HepG2 (cell line): ENCODE measurements at regions not wholly inside any gene's neighbourhood (a gene's known extent, or its start where the extent isn't known, plus 50 kb on each side); places are given as distances from the start of the nearest gene placed in this dataset.

Experiments used
- ATAC-seq: fragments of 200-7000 bp; cut with Tn5 transposase; 3 replicates; pipeline ENCODE4 v1.9.1; 2020; ENCODE audit warnings: mild to moderate bottlenecking, moderate library complexity
- BruUV-seq: library from RNA; stranded (reverse); fragments of 400-500 nt; replicated peaks from 2 replicates; lab custom pipeline; 2021; lab: Mats Ljungman, UMichigan
- CTCF ChIA-PET: fragments of 300-600 bp; formaldehyde crosslinking; extraction: SDS; loops from one replicate; lab custom pipeline; 2021; ENCODE audit warnings: low total read pairs, inconsistent platforms, low intra/inter-chr PET ratio; lab: Yijun Ruan, JAX
- POLR2A ChIA-PET: fragments of 350-600 bp; sonication (Branson Sonifier 250); formaldehyde crosslinking; loops from one replicate; lab custom pipeline; 2020; ENCODE audit warnings: antibody characterized with exemption, inconsistent platforms; lab: Yijun Ruan, JAX
- DNase-seq: peaks from one replicate; pipeline ENCODE4 v3.0.0-alpha.2; 2015; ENCODE audit warnings: low spot score
- FAIRE-seq: peaks from 3 replicates; lab custom pipeline; 2011; peaks lifted over from hg19 to GRCh38; lab: Jason Lieb, UNC
- H2AFZ ChIP-seq: one replicate; pipeline ENCODE4 v1.6.1; 2011; ENCODE audit warnings: low read length, inconsistent platforms
- H3K27ac ChIP-seq: fragments of 300-600 bp; 3 replicates; pipeline ENCODE4 v1.8.0; 2011; ENCODE audit warnings: mixed run types, mild to moderate bottlenecking, mixed read lengths, low read length, inconsistent platforms; ENCODE audit not compliant: insufficient read depth; ENCODE audit errors: extremely low read length
- H3K27me3 ChIP-seq, 2 experiments: fragments of 200-600 bp in 1 of 2; 2 replicates in 1 of 2; 3 replicates in 1 of 2; pipeline versions ENCODE4 v1.6.0 to v1.8.0; 2011; ENCODE audit warnings: low read length in 2 of 2, mild to moderate bottlenecking in 2 of 2, moderate library complexity in 2 of 2, inconsistent platforms in 1 of 2; ENCODE audit not compliant: insufficient read depth in 2 of 2, control insufficient read depth in 1 of 2
- H3K36me3 ChIP-seq, 2 experiments: fragments of 200-600 bp in 1 of 2; replicated peaks in 1 of 2; 2 replicates in 1 of 2; 3 replicates in 1 of 2; pipeline versions ENCODE4 v1.5.1 to v1.8.0; 2011; ENCODE audit warnings: low read length in 2 of 2, inconsistent platforms in 1 of 2; ENCODE audit not compliant: insufficient read depth in 2 of 2, control insufficient read depth in 1 of 2
- H3K4me1 ChIP-seq: 2 replicates; pipeline ENCODE4 v1.5.1; 2012; ENCODE audit warnings: low read length, inconsistent platforms; ENCODE audit not compliant: insufficient read depth
- H3K4me2 ChIP-seq: 2 replicates; pipeline ENCODE4 v1.6.0; 2011; ENCODE audit warnings: low read depth, low read length, inconsistent platforms
- H3K4me3 ChIP-seq, 3 experiments: fragments of 200-600 bp in 1 of 3; sonication (generic), shearing (Covaris generic) in 1 of 3; replicated peaks in 1 of 3; 2 replicates each; pipeline ENCODE4 v1.5.1; 2011 to 2016; ENCODE audit warnings: low read length in 3 of 3, inconsistent platforms in 2 of 3, low read depth in 2 of 3, mild to moderate bottlenecking in 2 of 3, control low read depth in 1 of 3, mixed read lengths in 1 of 3; ENCODE audit not compliant: insufficient read depth in 1 of 3
- H3K79me2 ChIP-seq: one replicate; pipeline ENCODE4 v1.6.1; 2011; ENCODE audit warnings: low read length, inconsistent platforms; ENCODE audit not compliant: insufficient read depth
- H3K9ac ChIP-seq: 2 replicates; pipeline ENCODE4 v1.6.0; 2011; ENCODE audit warnings: mild to moderate bottlenecking, low read depth, low read length, inconsistent platforms; ENCODE audit not compliant: insufficient read depth
- H3K9me3 ChIP-seq: 2 replicates; pipeline ENCODE4 v1.5.1; 2012; ENCODE audit warnings: mild to moderate bottlenecking, low read length
- H4K20me1 ChIP-seq: 2 replicates; pipeline ENCODE4 v1.6.0; 2011; ENCODE audit warnings: inconsistent platforms, mild to moderate bottlenecking, low read length, moderate library complexity; ENCODE audit not compliant: insufficient read depth
- BCL6 ChIP-seq: IDR thresholded peaks from 2 replicates; pipeline ENCODE4 v1.6.1; 2016; ENCODE audit warnings: missing genetic modification reagents, missing compliant biosample characterization
- HIVEP1 ChIP-seq: sonication (generic); formaldehyde crosslinking; IDR thresholded peaks from 2 replicates; pipeline ENCODE4 v1.4.0; 2020; ENCODE audit warnings: mild to moderate bottlenecking, missing genetic modification reagents
- NFYC ChIP-seq: IDR thresholded peaks from 2 replicates; pipeline ENCODE4 v1.6.1; 2016; ENCODE audit warnings: missing genetic modification reagents, missing compliant biosample characterization
- PBX2 ChIP-seq: IDR thresholded peaks from 2 replicates; pipeline ENCODE4 v1.6.1; 2016; ENCODE audit warnings: control low read depth
- PCBP2 ChIP-seq: fragments of 200-400 bp; formaldehyde crosslinking; optimal IDR thresholded peaks from 2 replicates; pipeline ENCODE3; 2018; ENCODE audit warnings: low read length, low read depth; ENCODE audit not compliant: poor library complexity, severe bottlenecking
- TOE1 ChIP-seq: sonication (generic); formaldehyde crosslinking; IDR thresholded peaks from 2 replicates; pipeline ENCODE4 v1.4.0; 2020; ENCODE audit warnings: mild to moderate bottlenecking, missing genetic modification reagents
- XBP1 ChIP-seq: sonication (generic); formaldehyde crosslinking; IDR thresholded peaks from 2 replicates; pipeline ENCODE4 v1.5.0; 2020; ENCODE audit warnings: missing genetic modification reagents
- ZNF205 ChIP-seq: IDR thresholded peaks from 2 replicates; pipeline ENCODE4 v1.6.1; 2018; ENCODE audit warnings: missing biosample characterization, missing genetic modification reagents
- ZNF224 ChIP-seq: sonication (generic); formaldehyde crosslinking; IDR thresholded peaks from 2 replicates; pipeline ENCODE4 v1.5.0; 2020; ENCODE audit warnings: mild to moderate bottlenecking, missing genetic modification reagents
- ZNF343 ChIP-seq: sonication (generic); formaldehyde crosslinking; IDR thresholded peaks from 2 replicates; pipeline ENCODE4 v1.4.0; 2020; ENCODE audit warnings: mild to moderate bottlenecking, missing genetic modification reagents
- ZNF382 ChIP-seq: sonication (generic); formaldehyde crosslinking; IDR thresholded peaks from 2 replicates; pipeline ENCODE4 v1.5.0; 2020; ENCODE audit warnings: missing genetic modification reagents, mild to moderate bottlenecking, borderline replicate concordance
- ZNF552 ChIP-seq: sonication (generic); formaldehyde crosslinking; IDR thresholded peaks from 2 replicates; pipeline ENCODE4 v1.9.0; 2022; ENCODE audit warnings: missing genetic modification reagents, mild to moderate bottlenecking, borderline replicate concordance
- WGBS: methylation state at CpG from one replicate; pipeline ENCODE4 v1.1.6; 2017; ENCODE audit warnings: low lambda C conversion rate; 5-methylcytosine and 5-hydroxymethylcytosine counted together
- in situ Hi-C: cut with HindIII; loops from 2 replicates; pipeline ENCODE4 v1.10.0; 2017; ENCODE audit warnings: low pct_unique_long_range_greater_than_20kb; ENCODE audit not compliant: extremely low pct_ligation_motif_present
- intact Hi-C: fragments of 100-400 bp; cut with micrococcal nuclease; formaldehyde crosslinking; loops from one replicate; pipeline ENCODE4 v1.10.0; 2022; ENCODE audit not compliant: unreplicated experiment
- TF ChIP-seq, protein P1 (sequence below), 2 experiments: fragments of 450-650 bp in 1 of 2; sonication (generic) in 1 of 2; formaldehyde crosslinking in 1 of 2; IDR thresholded peaks; 2 replicates each; pipeline versions ENCODE4 v1.6.1 to v1.8.0; 2016 to 2022; ENCODE audit warnings: antibody characterized with exemption in 1 of 2, mild to moderate bottlenecking in 1 of 2, missing genetic modification reagents in 1 of 2
- TF ChIP-seq, protein P2 (sequence below): sonication (generic); formaldehyde crosslinking; IDR thresholded peaks from 2 replicates; pipeline ENCODE4 v1.8.1; 2023; ENCODE audit warnings: mild to moderate bottlenecking, inconsistent platforms, moderate library complexity, missing genetic modification reagents, borderline replicate concordance
- TF ChIP-seq, protein P3 (sequence below): sonication (generic); formaldehyde crosslinking; IDR thresholded peaks from 2 replicates; pipeline ENCODE4 v1.4.0; 2020; ENCODE audit warnings: mild to moderate bottlenecking, missing genetic modification reagents

- Histone ChIP-seq H4K20me1 (no peaks in the 10 kb centered on the region), H3K4me1 (no peaks in the 10 kb centered on the region), H3K79me2 (no peaks in the 10 kb centered on the region), H2AFZ (no peak overlapping the region), H3K4me3 (no peak overlapping the region), H3K27me3 (no peaks in the 10 kb centered on the region), H3K36me3 (no peaks in the 10 kb centered on the region), H3K9me3 (no peaks in the 10 kb centered on the region), H3K27ac (no peak overlapping the region), H3K4me2 (no peak overlapping the region), H3K9ac (no peak overlapping the region)
- no peak for FAIRE-seq
- no TSS peak for BruUV-seq
- in situ Hi-C loops, result loop anchor here (10.0 kb wide), 1 partner anchor 59 kb away; no protein-coding TSS in a partner anchor
- no peak for ATAC-seq
- intact Hi-C loops, result no loop called here
- CTCF ChIA-PET, result no interaction called here
- DNase-seq, result no peak
- POLR2A ChIA-PET, result no interaction called here
- WGBS, result 25% methylated on average over 3 of the region's 3 CpGs
- TF ChIP-seq ZNF343 (CRISPR knock-in tag) (no peak), ZNF205 (CRISPR knock-in tag) (no peak), ZNF382 (no peak), XBP1 (CRISPR knock-in tag) (no peak), ZNF552 (no peak), TOE1 (CRISPR knock-in tag) (no peak), PCBP2 (no peak), HIVEP1 (no peak), ZNF224 (CRISPR knock-in tag) (no peak), NFYC (CRISPR knock-in tag) (no peak), PBX2 (CRISPR knock-in tag) (no peak), BCL6 (CRISPR knock-in tag) (no peak)
- TF ChIP-seq, protein P1, sequence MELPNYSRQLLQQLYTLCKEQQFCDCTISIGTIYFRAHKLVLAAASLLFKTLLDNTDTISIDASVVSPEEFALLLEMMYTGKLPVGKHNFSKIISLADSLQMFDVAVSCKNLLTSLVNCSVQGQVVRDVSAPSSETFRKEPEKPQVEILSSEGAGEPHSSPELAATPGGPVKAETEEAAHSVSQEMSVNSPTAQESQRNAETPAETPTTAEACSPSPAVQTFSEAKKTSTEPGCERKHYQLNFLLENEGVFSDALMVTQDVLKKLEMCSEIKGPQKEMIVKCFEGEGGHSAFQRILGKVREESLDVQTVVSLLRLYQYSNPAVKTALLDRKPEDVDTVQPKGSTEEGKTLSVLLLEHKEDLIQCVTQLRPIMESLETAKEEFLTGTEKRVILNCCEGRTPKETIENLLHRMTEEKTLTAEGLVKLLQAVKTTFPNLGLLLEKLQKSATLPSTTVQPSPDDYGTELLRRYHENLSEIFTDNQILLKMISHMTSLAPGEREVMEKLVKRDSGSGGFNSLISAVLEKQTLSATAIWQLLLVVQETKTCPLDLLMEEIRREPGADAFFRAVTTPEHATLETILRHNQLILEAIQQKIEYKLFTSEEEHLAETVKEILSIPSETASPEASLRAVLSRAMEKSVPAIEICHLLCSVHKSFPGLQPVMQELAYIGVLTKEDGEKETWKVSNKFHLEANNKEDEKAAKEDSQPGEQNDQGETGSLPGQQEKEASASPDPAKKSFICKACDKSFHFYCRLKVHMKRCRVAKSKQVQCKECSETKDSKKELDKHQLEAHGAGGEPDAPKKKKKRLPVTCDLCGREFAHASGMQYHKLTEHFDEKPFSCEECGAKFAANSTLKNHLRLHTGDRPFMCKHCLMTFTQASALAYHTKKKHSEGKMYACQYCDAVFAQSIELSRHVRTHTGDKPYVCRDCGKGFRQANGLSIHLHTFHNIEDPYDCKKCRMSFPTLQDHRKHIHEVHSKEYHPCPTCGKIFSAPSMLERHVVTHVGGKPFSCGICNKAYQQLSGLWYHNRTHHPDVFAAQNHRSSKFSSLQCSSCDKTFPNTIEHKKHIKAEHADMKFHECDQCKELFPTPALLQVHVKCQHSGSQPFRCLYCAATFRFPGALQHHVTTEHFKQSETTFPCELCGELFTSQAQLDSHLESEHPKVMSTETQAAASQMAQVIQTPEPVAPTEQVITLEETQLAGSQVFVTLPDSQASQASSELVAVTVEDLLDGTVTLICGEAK (IDR thresholded peaks at IDR 0.05), result no peak
- TF ChIP-seq, protein P1 (CRISPR knock-in tag; IDR thresholded peaks at IDR 0.05), result no peak
- TF ChIP-seq, protein P2, sequence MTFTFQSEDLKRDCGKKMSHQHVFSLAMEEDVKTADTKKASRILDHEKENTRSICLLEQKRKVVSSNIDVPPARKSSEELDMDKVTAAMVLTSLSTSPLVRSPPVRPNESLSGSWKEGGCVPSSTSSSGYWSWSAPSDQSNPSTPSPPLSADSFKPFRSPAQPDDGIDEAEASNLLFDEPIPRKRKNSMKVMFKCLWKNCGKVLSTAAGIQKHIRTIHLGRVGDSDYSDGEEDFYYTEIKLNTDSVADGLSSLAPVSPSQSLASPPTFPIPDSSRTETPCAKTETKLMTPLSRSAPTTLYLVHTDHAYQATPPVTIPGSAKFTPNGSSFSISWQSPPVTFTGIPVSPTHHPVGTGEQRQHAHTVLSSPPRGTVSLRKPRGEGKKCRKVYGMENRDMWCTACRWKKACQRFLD, result no peak
- TF ChIP-seq, protein P3, sequence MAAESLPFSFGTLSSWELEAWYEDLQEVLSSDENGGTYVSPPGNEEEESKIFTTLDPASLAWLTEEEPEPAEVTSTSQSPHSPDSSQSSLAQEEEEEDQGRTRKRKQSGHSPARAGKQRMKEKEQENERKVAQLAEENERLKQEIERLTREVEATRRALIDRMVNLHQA (CRISPR knock-in tag), result no peak
Measured at GRCh38 chr21:37986000-37986399, 69.7 kb upstream of the KCNJ6 start.
